HepG2 (cell line): ENCODE measurements at regions not wholly inside any gene's neighbourhood (a gene's known extent, or its start where the extent isn't known, plus 50 kb on each side); places are given as distances from the start of the nearest gene placed in this dataset.

Experiments
- CCDC6 ChIP-seq: sonication (generic); formaldehyde crosslinking; IDR thresholded peaks from 2 replicates; pipeline ENCODE4 v1.8.1; 2022; ENCODE audit warnings: mild to moderate bottlenecking, missing genetic modification reagents, moderate library complexity
- DZIP1 ChIP-seq: sonication (generic); formaldehyde crosslinking; IDR thresholded peaks from 2 replicates; pipeline ENCODE4 v1.5.0; 2020; ENCODE audit warnings: mild to moderate bottlenecking, missing genetic modification reagents
- HIC2 ChIP-seq: sonication (generic); formaldehyde crosslinking; IDR thresholded peaks from 2 replicates; pipeline ENCODE4 v1.9.0; 2022; ENCODE audit warnings: low read depth, missing genetic modification reagents
- MAF1 ChIP-seq: sonication (generic); formaldehyde crosslinking; IDR thresholded peaks from 2 replicates; pipeline ENCODE4 v1.5.0; 2020; ENCODE audit warnings: missing genetic modification reagents, borderline replicate concordance
- MLXIP ChIP-seq: sonication (generic); formaldehyde crosslinking; IDR thresholded peaks from 2 replicates; pipeline ENCODE4 v1.9.0; 2021; ENCODE audit warnings: missing genetic modification reagents, borderline replicate concordance
- NR3C1 ChIP-seq: sonication (generic); formaldehyde crosslinking; IDR thresholded peaks from 2 replicates; pipeline ENCODE4 v1.4.0; 2020; ENCODE audit warnings: missing genetic modification reagents
- SIX4 ChIP-seq: sonication (generic); formaldehyde crosslinking; IDR thresholded peaks from 2 replicates; pipeline ENCODE4 v1.4.0; 2020; ENCODE audit warnings: missing genetic modification reagents
- SMAD1 ChIP-seq: sonication (generic); formaldehyde crosslinking; IDR thresholded peaks from 2 replicates; pipeline ENCODE4 v1.4.0; 2020; ENCODE audit warnings: missing genetic modification reagents, low read depth, mild to moderate bottlenecking, borderline replicate concordance
- ZNF263 ChIP-seq: sonication (generic); formaldehyde crosslinking; IDR thresholded peaks from 2 replicates; pipeline ENCODE4 v1.4.0; 2020; ENCODE audit warnings: missing genetic modification reagents
- ZNF275 ChIP-seq: sonication (generic); formaldehyde crosslinking; IDR thresholded peaks from 2 replicates; pipeline ENCODE4 v1.8.0; 2022; ENCODE audit warnings: missing genetic modification reagents, mild to moderate bottlenecking, inconsistent platforms, borderline replicate concordance

- no peak for TF ChIP-seq DZIP1 (CRISPR knock-in tag)
- no peak for TF ChIP-seq NR3C1 (CRISPR knock-in tag)
- no peak for TF ChIP-seq CCDC6 (CRISPR knock-in tag)
- TF ChIP-seq SMAD1 (CRISPR knock-in tag), result no peak
- TF ChIP-seq ZNF263 (CRISPR knock-in tag), result no peak
- TF ChIP-seq MLXIP (CRISPR knock-in tag), result no peak
- no peak for TF ChIP-seq MAF1 (CRISPR knock-in tag)
- no peak for TF ChIP-seq SIX4
- no peak for TF ChIP-seq ZNF275 (CRISPR knock-in tag)
- no peak for TF ChIP-seq HIC2 (CRISPR knock-in tag)
Measured at GRCh38 chr7:63925262-63925625, 73.4 kb upstream of the ZNF722 start (continued).
